Keratinocyte (primary cell): ENCODE measurements at regions not wholly inside any gene's neighbourhood (a gene's known extent, or its start where the extent isn't known, plus 50 kb on each side); places are given as distances from the start of the nearest gene placed in this dataset.

Source experiments
- EZH2 ChIP-seq: IDR thresholded peaks from one replicate; pipeline ENCODE4 v1.6.1; 2012; ENCODE audit warnings: inconsistent platforms, mild to moderate bottlenecking, low read length, moderate library complexity
- TF ChIP-seq, protein P1 (sequence below), 3 experiments: IDR thresholded peaks in 1 of 3; conservative IDR thresholded peaks in 1 of 3; optimal IDR thresholded peaks in 1 of 3; 2 replicates in 2 of 3; 3 replicates in 1 of 3; pipeline versions ENCODE3 to v1.5.1; 2011; ENCODE audit warnings: low read length in 3 of 3, mild to moderate bottlenecking in 3 of 3, moderate library complexity in 2 of 3, control low read depth in 1 of 3, inconsistent platforms in 1 of 3; ENCODE audit not compliant: insufficient read depth in 2 of 3; ENCODE audit errors: extremely low read depth in 1 of 3

GRCh38 chr5:154129013-154129412 lies 61.5 kb upstream of the GALNT10 start:
- TF ChIP-seq, protein P1, sequence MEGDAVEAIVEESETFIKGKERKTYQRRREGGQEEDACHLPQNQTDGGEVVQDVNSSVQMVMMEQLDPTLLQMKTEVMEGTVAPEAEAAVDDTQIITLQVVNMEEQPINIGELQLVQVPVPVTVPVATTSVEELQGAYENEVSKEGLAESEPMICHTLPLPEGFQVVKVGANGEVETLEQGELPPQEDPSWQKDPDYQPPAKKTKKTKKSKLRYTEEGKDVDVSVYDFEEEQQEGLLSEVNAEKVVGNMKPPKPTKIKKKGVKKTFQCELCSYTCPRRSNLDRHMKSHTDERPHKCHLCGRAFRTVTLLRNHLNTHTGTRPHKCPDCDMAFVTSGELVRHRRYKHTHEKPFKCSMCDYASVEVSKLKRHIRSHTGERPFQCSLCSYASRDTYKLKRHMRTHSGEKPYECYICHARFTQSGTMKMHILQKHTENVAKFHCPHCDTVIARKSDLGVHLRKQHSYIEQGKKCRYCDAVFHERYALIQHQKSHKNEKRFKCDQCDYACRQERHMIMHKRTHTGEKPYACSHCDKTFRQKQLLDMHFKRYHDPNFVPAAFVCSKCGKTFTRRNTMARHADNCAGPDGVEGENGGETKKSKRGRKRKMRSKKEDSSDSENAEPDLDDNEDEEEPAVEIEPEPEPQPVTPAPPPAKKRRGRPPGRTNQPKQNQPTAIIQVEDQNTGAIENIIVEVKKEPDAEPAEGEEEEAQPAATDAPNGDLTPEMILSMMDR (optimal IDR thresholded peaks at IDR 0.05 in 1 of 3, IDR thresholded peaks at IDR 0.05 in 1 of 3, conservative IDR thresholded peaks at IDR 0.05 in 1 of 3; ENCODE audit: extremely low read depth in 1 of 3, insufficient read depth in 2 of 3, low read length in 3 of 3): no peak
- TF ChIP-seq EZH2: no peak
